ENCODE measurements at regions not wholly inside any gene's neighbourhood (a gene's known extent, or its start where the extent isn't known, plus 50 kb on each side); places are given as distances from the start of the nearest gene placed in this dataset.

DNA sequence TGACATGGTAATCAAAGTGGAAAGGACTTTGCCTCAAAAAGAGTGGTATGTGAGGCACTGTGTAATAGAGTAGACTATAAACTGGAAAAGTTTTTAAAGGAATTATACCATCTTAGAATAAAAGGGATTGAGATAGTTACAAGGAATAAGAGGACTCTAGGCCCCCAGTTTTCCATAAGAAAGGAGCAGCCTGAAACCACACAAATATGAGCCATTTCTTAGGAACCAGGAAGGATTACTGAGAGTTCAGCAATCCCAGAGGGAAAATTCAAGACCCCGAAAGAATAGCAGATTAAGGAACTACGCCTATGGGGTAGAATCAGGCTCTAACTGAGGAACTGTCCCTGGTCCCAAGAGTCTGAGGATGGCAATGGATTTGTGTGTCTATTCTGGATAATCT, 1213.3 kb downstream of the C4orf33 start:
- TF ChIP-seq, protein P1, sequence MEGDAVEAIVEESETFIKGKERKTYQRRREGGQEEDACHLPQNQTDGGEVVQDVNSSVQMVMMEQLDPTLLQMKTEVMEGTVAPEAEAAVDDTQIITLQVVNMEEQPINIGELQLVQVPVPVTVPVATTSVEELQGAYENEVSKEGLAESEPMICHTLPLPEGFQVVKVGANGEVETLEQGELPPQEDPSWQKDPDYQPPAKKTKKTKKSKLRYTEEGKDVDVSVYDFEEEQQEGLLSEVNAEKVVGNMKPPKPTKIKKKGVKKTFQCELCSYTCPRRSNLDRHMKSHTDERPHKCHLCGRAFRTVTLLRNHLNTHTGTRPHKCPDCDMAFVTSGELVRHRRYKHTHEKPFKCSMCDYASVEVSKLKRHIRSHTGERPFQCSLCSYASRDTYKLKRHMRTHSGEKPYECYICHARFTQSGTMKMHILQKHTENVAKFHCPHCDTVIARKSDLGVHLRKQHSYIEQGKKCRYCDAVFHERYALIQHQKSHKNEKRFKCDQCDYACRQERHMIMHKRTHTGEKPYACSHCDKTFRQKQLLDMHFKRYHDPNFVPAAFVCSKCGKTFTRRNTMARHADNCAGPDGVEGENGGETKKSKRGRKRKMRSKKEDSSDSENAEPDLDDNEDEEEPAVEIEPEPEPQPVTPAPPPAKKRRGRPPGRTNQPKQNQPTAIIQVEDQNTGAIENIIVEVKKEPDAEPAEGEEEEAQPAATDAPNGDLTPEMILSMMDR (IDR thresholded peaks at IDR 0.05; ENCODE audit: insufficient read depth in 1 of 2, low read depth in 1 of 2, low read length in 1 of 2, severe bottlenecking in 1 of 2, unreplicated experiment in 1 of 2), result no peak
- no peak overlapping the region for H3K27ac Mint-ChIP-seq (ENCODE audit: unreplicated experiment)
- H3K27me3 ChIP-seq (replicated peaks; ENCODE audit: control insufficient read depth, insufficient read depth, low read length), result no peaks in the 10 kb centered on the region
- no peaks in the 10 kb centered on the region for H3K9me3 Mint-ChIP-seq (ENCODE audit: unreplicated experiment)
- no peak for DNase-seq
- intact Hi-C loops (cut with micrococcal nuclease; ENCODE audit: unreplicated experiment), result no loop called here
- no TSS peak for BruUV-seq (replicated peaks)
- no peaks in the 10 kb centered on the region for H3K36me3 ChIP-seq (ENCODE audit: control insufficient read depth, insufficient read depth, low read length)
- H3K4me1 ChIP-seq, result no peaks in the 10 kb centered on the region
- peaks cover 2% of the 10 kb centered on the region for H3K27me3 Mint-ChIP-seq (ENCODE audit: insufficient read depth, unreplicated experiment)
- ChIA-PET CTCF (no interaction called here), POLR2A (no interaction called here)
- no peak overlapping the region for H3K4me3 Mint-ChIP-seq (ENCODE audit: unreplicated experiment)
- H3K4me1 Mint-ChIP-seq (ENCODE audit: low read depth, unreplicated experiment), result no peaks in the 10 kb centered on the region
- no peaks in the 10 kb centered on the region for H3K9me3 ChIP-seq
- H3K36me3 Mint-ChIP-seq (ENCODE audit: insufficient read depth, unreplicated experiment), result no peaks in the 10 kb centered on the region
- H3K4me3 ChIP-seq (ENCODE audit: low read depth, low read length), result no peak overlapping the region

DNA sequence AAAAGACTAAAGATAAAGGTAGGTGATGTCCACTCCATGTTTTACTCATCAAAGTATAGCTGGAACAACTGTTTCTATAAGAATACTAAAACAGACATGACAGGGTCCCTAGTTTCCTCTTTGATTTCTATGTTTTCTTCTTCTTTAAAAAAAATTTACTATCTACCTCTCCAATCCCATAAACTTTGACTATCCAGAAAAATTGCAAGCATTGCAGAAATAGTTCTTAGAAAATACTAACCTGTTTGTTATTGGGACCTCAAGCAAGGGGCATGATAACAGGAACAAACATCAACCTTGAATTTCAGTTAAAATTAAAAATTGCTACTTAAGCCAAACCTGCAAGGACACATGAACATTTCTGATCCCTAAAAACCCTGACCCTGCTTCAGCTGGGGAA, 1226.5 kb downstream of the C4orf33 start:
- H3K4me1 Mint-ChIP-seq (ENCODE audit: low read depth, unreplicated experiment), result no peaks in the 10 kb centered on the region
- no peaks in the 10 kb centered on the region for H3K9me3 Mint-ChIP-seq (ENCODE audit: unreplicated experiment)
- no peak overlapping the region for H3K4me3 Mint-ChIP-seq (ENCODE audit: unreplicated experiment)
- intact Hi-C loops (cut with micrococcal nuclease; ENCODE audit: unreplicated experiment), result no loop called here
- no peaks in the 10 kb centered on the region for H3K36me3 Mint-ChIP-seq (ENCODE audit: insufficient read depth, unreplicated experiment)
- no peak overlapping the region for H3K4me3 ChIP-seq (ENCODE audit: low read depth, low read length)
- ChIA-PET CTCF (no interaction called here), POLR2A (no interaction called here)
- peaks cover 3% of the 10 kb centered on the region for H3K27me3 Mint-ChIP-seq (ENCODE audit: insufficient read depth, unreplicated experiment)
- H3K27me3 ChIP-seq (replicated peaks; ENCODE audit: control insufficient read depth, insufficient read depth, low read length), result no peaks in the 10 kb centered on the region
- no peak for DNase-seq
- no TSS peak for BruUV-seq (replicated peaks)
- no peak overlapping the region for H3K27ac Mint-ChIP-seq (ENCODE audit: unreplicated experiment)
- no peaks in the 10 kb centered on the region for H3K4me1 ChIP-seq
- H3K36me3 ChIP-seq (ENCODE audit: control insufficient read depth, insufficient read depth, low read length), result no peaks in the 10 kb centered on the region
- TF ChIP-seq, protein P1 (IDR thresholded peaks at IDR 0.05; ENCODE audit: insufficient read depth in 1 of 2, low read depth in 1 of 2, low read length in 1 of 2, severe bottlenecking in 1 of 2, unreplicated experiment in 1 of 2), result no peak
- H3K9me3 ChIP-seq, result no peaks in the 10 kb centered on the region

DNA sequence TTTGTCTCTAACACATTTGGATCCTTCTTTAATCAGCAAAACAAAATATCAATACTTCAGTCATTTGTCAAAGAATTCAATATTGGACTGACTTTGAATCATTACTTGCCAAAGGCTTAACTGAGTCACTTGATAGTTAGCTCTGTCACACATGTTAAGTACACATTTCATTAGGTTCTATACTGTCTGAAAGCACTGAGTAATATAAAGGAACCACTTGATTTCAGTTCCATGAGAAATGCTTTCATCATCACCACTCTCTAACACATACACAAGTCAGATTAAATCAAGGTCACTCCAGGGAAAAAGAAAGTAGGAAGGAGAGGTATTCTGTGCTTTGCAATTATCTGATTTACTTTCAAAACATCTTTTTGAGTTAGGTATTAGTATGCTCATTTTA, 1233.1 kb downstream of the C4orf33 start:
- Mint-ChIP-seq H3K36me3 (ENCODE audit: insufficient read depth, unreplicated experiment) (no peaks in the 10 kb centered on the region), H3K4me3 (ENCODE audit: unreplicated experiment) (no peak overlapping the region), H3K4me1 (ENCODE audit: low read depth, unreplicated experiment) (no peaks in the 10 kb centered on the region), H3K27me3 (ENCODE audit: insufficient read depth, unreplicated experiment) (no peaks in the 10 kb centered on the region), H3K27ac (ENCODE audit: unreplicated experiment) (no peak overlapping the region), H3K9me3 (ENCODE audit: unreplicated experiment) (no peaks in the 10 kb centered on the region)
- Histone ChIP-seq H3K9me3 (no peaks in the 10 kb centered on the region), H3K27me3 (replicated peaks; ENCODE audit: control insufficient read depth, insufficient read depth, low read length) (no peaks in the 10 kb centered on the region), H3K4me1 (no peaks in the 10 kb centered on the region), H3K4me3 (ENCODE audit: low read depth, low read length) (no peak overlapping the region), H3K36me3 (ENCODE audit: control insufficient read depth, insufficient read depth, low read length) (no peaks in the 10 kb centered on the region)
- CTCF ChIA-PET, result no interaction called here
- intact Hi-C loops (cut with micrococcal nuclease; ENCODE audit: unreplicated experiment), result no loop called here
- TF ChIP-seq, protein P1 (IDR thresholded peaks at IDR 0.05; ENCODE audit: insufficient read depth in 1 of 2, low read depth in 1 of 2, low read length in 1 of 2, severe bottlenecking in 1 of 2, unreplicated experiment in 1 of 2), result no peak
- DNase-seq, result no peak
- BruUV-seq (replicated peaks), result no TSS peak
- POLR2A ChIA-PET, result no interaction called here

Data from Caco-2 (cell line).